ENCODE measurements at regions not wholly inside any gene's neighbourhood (a gene's known extent, or its start where the extent isn't known, plus 50 kb on each side); places are given as distances from the start of the nearest gene placed in this dataset.
"Not testable (repeated sequence)": the region's sequence is repeated elsewhere in the genome, so short reads cannot be mapped to it uniquely, and the experiment has no call there.

GRCh38 chr7:51860305-51860704, 543.7 kb upstream of the COBL start:
- Histone ChIP-seq H3K9me2 (ENCODE audit: low read depth, low read length) (no peaks in the 10 kb centered on the region), H3K4me2 (ENCODE audit: low read length) (no peak overlapping the region), H3F3A (ENCODE audit: insufficient read depth, low read length) (no peaks in the 10 kb centered on the region), H3K27ac (ENCODE audit: low read depth, low read length, poor library complexity, severe bottlenecking) (no peak overlapping the region), H2AFZ (ENCODE audit: low read length) (no peak overlapping the region), H3K4me1 (ENCODE audit: insufficient read depth, low read length, severe bottlenecking) (no peaks in the 10 kb centered on the region), H3K27me3 (ENCODE audit: insufficient read depth, low read length) (no peaks in the 10 kb centered on the region), H4K20me1 (ENCODE audit: insufficient read depth, low read length) (no peaks in the 10 kb centered on the region), H3K4me3 (ENCODE audit: low read depth, low read length, poor library complexity, severe bottlenecking) (no peak overlapping the region), H3K79me2 (ENCODE audit: insufficient read depth, low read length) (no peaks in the 10 kb centered on the region), H3K36me3 (ENCODE audit: insufficient read depth, low read length) (no peaks in the 10 kb centered on the region), H3K9me3 (ENCODE audit: low read length) (no peaks in the 10 kb centered on the region), H3K9ac (ENCODE audit: low read length) (no peak overlapping the region)
- no peak for TF ChIP-seq EZH2 (IDR thresholded peaks at IDR 0.05; ENCODE audit: borderline replicate concordance, low read length)
- TF ChIP-seq, protein P1, sequence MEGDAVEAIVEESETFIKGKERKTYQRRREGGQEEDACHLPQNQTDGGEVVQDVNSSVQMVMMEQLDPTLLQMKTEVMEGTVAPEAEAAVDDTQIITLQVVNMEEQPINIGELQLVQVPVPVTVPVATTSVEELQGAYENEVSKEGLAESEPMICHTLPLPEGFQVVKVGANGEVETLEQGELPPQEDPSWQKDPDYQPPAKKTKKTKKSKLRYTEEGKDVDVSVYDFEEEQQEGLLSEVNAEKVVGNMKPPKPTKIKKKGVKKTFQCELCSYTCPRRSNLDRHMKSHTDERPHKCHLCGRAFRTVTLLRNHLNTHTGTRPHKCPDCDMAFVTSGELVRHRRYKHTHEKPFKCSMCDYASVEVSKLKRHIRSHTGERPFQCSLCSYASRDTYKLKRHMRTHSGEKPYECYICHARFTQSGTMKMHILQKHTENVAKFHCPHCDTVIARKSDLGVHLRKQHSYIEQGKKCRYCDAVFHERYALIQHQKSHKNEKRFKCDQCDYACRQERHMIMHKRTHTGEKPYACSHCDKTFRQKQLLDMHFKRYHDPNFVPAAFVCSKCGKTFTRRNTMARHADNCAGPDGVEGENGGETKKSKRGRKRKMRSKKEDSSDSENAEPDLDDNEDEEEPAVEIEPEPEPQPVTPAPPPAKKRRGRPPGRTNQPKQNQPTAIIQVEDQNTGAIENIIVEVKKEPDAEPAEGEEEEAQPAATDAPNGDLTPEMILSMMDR (IDR thresholded peaks at IDR 0.05; ENCODE audit: low read length) = no peak

GRCh38 chr7:51850126-51850525, 533.5 kb upstream of the COBL start:
- no peaks in the 10 kb centered on the region for H3K9me2 ChIP-seq (ENCODE audit: low read depth, low read length)
- no peak overlapping the region for H3K27ac ChIP-seq (ENCODE audit: low read depth, low read length, poor library complexity, severe bottlenecking)
- no peak overlapping the region for H2AFZ ChIP-seq (ENCODE audit: low read length)
- no peaks in the 10 kb centered on the region; the same call in 1 of the 2 replicates for H3K36me3 ChIP-seq (ENCODE audit: insufficient read depth, low read length)
- H3K4me2 ChIP-seq (ENCODE audit: low read length) = no peak overlapping the region
- no peaks in the 10 kb centered on the region for H3K27me3 ChIP-seq (ENCODE audit: insufficient read depth, low read length)
- no peaks in the 10 kb centered on the region for H3F3A ChIP-seq (ENCODE audit: insufficient read depth, low read length)
- no peak overlapping the region for H3K9ac ChIP-seq (ENCODE audit: low read length)
- H3K4me3 ChIP-seq (ENCODE audit: low read depth, low read length, poor library complexity, severe bottlenecking) = no peak overlapping the region
- H3K79me2 ChIP-seq (ENCODE audit: insufficient read depth, low read length) = no peaks in the 10 kb centered on the region
- peaks cover 5% of the 10 kb centered on the region; the same call in 1 of the 2 replicates for H3K9me3 ChIP-seq (ENCODE audit: low read length)
- no peaks in the 10 kb centered on the region for H4K20me1 ChIP-seq (ENCODE audit: insufficient read depth, low read length)
- peaks cover 4% of the 10 kb centered on the region for H3K4me1 ChIP-seq (ENCODE audit: insufficient read depth, low read length, severe bottlenecking)
- no peak for TF ChIP-seq EZH2 (IDR thresholded peaks at IDR 0.05; ENCODE audit: borderline replicate concordance, low read length)
- TF ChIP-seq, protein P1 (IDR thresholded peaks at IDR 0.05; ENCODE audit: low read length) = no peak

GRCh38 chr7:51847461-51848134, 531.0 kb upstream of the COBL start:
- no peaks in the 10 kb centered on the region for H3F3A ChIP-seq (ENCODE audit: insufficient read depth, low read length)
- H3K36me3 ChIP-seq (ENCODE audit: insufficient read depth, low read length) = no peaks in the 10 kb centered on the region; the same call in 1 of the 2 replicates
- H3K9ac ChIP-seq (ENCODE audit: low read length) = no peak overlapping the region
- TF ChIP-seq, protein P1 (IDR thresholded peaks at IDR 0.05; ENCODE audit: low read length) = no peak
- no peak for TF ChIP-seq EZH2 (IDR thresholded peaks at IDR 0.05; ENCODE audit: borderline replicate concordance, low read length)
- H3K27me3 ChIP-seq (ENCODE audit: insufficient read depth, low read length) = no peaks in the 10 kb centered on the region
- no peak overlapping the region for H2AFZ ChIP-seq (ENCODE audit: low read length)
- 0 out of 2 replicates have a peak, but pooled peaks cover 5% of the 10 kb centered on the region for H3K9me3 ChIP-seq (ENCODE audit: low read length)
- H3K79me2 ChIP-seq (ENCODE audit: insufficient read depth, low read length) = no peaks in the 10 kb centered on the region
- H3K9me2 ChIP-seq (ENCODE audit: low read depth, low read length) = no peaks in the 10 kb centered on the region
- no peak overlapping the region for H3K27ac ChIP-seq (ENCODE audit: low read depth, low read length, poor library complexity, severe bottlenecking)
- no peak overlapping the region for H3K4me2 ChIP-seq (ENCODE audit: low read length)
- H3K4me3 ChIP-seq (ENCODE audit: low read depth, low read length, poor library complexity, severe bottlenecking) = no peak overlapping the region
- H4K20me1 ChIP-seq (ENCODE audit: insufficient read depth, low read length) = no peaks in the 10 kb centered on the region
- no peaks in the 10 kb centered on the region for H3K4me1 ChIP-seq (ENCODE audit: insufficient read depth, low read length, severe bottlenecking)

DNA sequence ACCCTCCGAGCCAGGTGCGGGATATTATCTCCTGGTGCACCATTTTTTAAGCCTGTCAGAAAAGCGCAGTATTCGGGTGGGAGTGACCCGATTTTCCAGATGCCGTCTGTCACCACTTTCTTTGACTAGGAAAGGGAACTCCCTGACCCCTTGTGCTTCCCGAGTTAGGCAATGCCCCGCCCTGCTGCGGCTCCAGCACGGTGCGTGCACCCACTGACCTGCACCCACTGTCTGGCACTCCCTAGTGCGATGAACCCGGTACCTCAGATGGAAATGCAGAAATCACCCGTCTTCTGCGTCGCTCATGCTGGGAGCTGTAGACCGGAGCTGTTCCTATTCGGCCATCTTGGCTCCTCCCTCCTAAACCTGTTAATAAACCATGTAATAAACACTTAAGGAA, 522.5 kb upstream of the COBL start:
- H3K79me2 ChIP-seq (ENCODE audit: insufficient read depth, low read length); H3K27me3 ChIP-seq (ENCODE audit: insufficient read depth, low read length); H3K27ac ChIP-seq (ENCODE audit: low read depth, low read length, poor library complexity, severe bottlenecking); H3K9me2 ChIP-seq (ENCODE audit: low read depth, low read length); H3K4me3 ChIP-seq (ENCODE audit: low read depth, low read length, poor library complexity, severe bottlenecking); H3K4me2 ChIP-seq (ENCODE audit: low read length); H4K20me1 ChIP-seq (ENCODE audit: insufficient read depth, low read length); H3K36me3 ChIP-seq (ENCODE audit: insufficient read depth, low read length); H3F3A ChIP-seq (ENCODE audit: insufficient read depth, low read length); H2AFZ ChIP-seq (ENCODE audit: low read length); H3K9ac ChIP-seq (ENCODE audit: low read length); H3K9me3 ChIP-seq (ENCODE audit: low read length); H3K4me1 ChIP-seq (ENCODE audit: insufficient read depth, low read length, severe bottlenecking): not testable (repeated sequence)

Data from OCI-LY1 (cell line).